Esophagus squamous epithelium (tissue), 5 donors: ENCODE measurements at regions not wholly inside any gene's neighbourhood (a gene's known extent, or its start where the extent isn't known, plus 50 kb on each side); places are given as distances from the start of the nearest gene placed in this dataset.

Experiments used
- DNase-seq: peaks from one replicate; lab custom pipeline; 2025; lab: John Stamatoyannopoulos, UW
- H3K27ac ChIP-seq, 4 donors: fragments of 200-600 bp; sonication (generic); one replicate each; pipeline ENCODE4 v1.5.1; 2016 to 2019; ENCODE audit warnings: mild to moderate bottlenecking in 1 of 4
- H3K27me3 ChIP-seq, 4 donors: fragments of 200-600 bp; sonication (generic); 1 replicate in 3 of 4; 2 replicates in 1 of 4; pipeline versions ENCODE4 v1.5.1 to v1.6.0; 2017 to 2021; ENCODE audit warnings: antibody characterized with exemption in 1 of 4
- H3K36me3 ChIP-seq, 3 donors: fragments of 200-600 bp; sonication (generic); one replicate each; pipeline ENCODE4 v1.5.1; 2016 to 2019
- H3K4me1 ChIP-seq, 3 donors: fragments of 200-600 bp; sonication (generic); one replicate each; pipeline ENCODE4 v1.5.1; 2017 to 2019
- H3K4me3 ChIP-seq, 4 donors: fragments of 200-600 bp; sonication (generic); 1 replicate in 3 of 4; 2 replicates in 1 of 4; pipeline ENCODE4 v1.5.1; 2016 to 2019; ENCODE audit warnings: mild to moderate bottlenecking in 2 of 4, moderate library complexity in 1 of 4
- H3K9me3 ChIP-seq, 3 donors: fragments of 200-600 bp; sonication (generic); one replicate each; pipeline ENCODE4 v1.5.1; 2016 to 2019
- POLR2A ChIP-seq, 4 donors: fragments of 450-650 bp; IDR thresholded peaks; one replicate each; pipeline ENCODE4 v1.6.1; 2017; ENCODE audit warnings: antibody characterized with exemption in 4 of 4, mild to moderate bottlenecking in 4 of 4, moderate library complexity in 3 of 4
- WGBS, 2 donors: methylation state at CpG; one replicate each; pipeline ENCODE4 v1.1.5; 2018; 5-methylcytosine and 5-hydroxymethylcytosine counted together
- intact Hi-C: fragments of 100-400 bp; cut with DNase I; formaldehyde crosslinking; loops from one replicate; pipeline ENCODE4 v1.15.0; 2022
- TF ChIP-seq, protein P1 (sequence below), 6 experiments: fragments of 450-650 bp in 4 of 6; fragments of 200-600 bp in 2 of 6; sonication (generic) in 2 of 6; IDR thresholded peaks; one replicate each; pipeline ENCODE4 v1.5.1; 2016 to 2019; ENCODE audit warnings: antibody characterized with exemption in 6 of 6, mild to moderate bottlenecking in 4 of 6, moderate library complexity in 4 of 6
- donor health status: DM: yes; HTN: yes; CAD: no.

DNA sequence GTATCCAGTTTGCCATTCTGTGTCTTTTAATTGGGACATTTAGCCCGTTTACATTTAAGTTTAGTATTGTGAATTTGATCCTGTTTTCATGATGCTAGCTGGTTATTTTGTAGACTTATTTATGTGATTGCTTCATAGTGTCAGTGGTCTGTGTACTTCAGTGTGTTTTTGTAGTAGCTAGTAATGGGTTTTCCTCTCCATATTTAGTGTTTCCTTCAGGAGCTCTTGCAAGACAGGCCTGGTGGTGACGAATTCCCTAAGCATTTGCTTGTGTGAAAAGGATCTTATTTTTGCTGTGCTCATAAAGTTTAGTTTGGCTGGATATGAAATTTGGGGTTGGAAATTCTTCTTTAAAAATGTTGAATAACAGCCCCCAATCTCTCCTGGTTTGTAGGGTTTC is 69.2 kb upstream of the PDC start:
- intact Hi-C loops: no loop called here
- Histone ChIP-seq H3K27ac (no peak overlapping the region), H3K9me3 (no peaks in the 10 kb centered on the region), H3K4me1 (peaks cover 0 to 2% (median 0%) of the 10 kb centered on the region in 3 donors), H3K4me3 (no peak overlapping the region), H3K27me3 (no peaks in the 10 kb centered on the region), H3K36me3 (no peaks in the 10 kb centered on the region)
- WGBS, 2 donors: 71 to 75% methylated on average over 2 of the region's 2 CpGs
- no peak for DNase-seq
- TF ChIP-seq, protein P1, sequence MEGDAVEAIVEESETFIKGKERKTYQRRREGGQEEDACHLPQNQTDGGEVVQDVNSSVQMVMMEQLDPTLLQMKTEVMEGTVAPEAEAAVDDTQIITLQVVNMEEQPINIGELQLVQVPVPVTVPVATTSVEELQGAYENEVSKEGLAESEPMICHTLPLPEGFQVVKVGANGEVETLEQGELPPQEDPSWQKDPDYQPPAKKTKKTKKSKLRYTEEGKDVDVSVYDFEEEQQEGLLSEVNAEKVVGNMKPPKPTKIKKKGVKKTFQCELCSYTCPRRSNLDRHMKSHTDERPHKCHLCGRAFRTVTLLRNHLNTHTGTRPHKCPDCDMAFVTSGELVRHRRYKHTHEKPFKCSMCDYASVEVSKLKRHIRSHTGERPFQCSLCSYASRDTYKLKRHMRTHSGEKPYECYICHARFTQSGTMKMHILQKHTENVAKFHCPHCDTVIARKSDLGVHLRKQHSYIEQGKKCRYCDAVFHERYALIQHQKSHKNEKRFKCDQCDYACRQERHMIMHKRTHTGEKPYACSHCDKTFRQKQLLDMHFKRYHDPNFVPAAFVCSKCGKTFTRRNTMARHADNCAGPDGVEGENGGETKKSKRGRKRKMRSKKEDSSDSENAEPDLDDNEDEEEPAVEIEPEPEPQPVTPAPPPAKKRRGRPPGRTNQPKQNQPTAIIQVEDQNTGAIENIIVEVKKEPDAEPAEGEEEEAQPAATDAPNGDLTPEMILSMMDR (IDR thresholded peaks at IDR 0.05): no peak
- TF ChIP-seq POLR2A (IDR thresholded peaks at IDR 0.05): no peak

DNA sequence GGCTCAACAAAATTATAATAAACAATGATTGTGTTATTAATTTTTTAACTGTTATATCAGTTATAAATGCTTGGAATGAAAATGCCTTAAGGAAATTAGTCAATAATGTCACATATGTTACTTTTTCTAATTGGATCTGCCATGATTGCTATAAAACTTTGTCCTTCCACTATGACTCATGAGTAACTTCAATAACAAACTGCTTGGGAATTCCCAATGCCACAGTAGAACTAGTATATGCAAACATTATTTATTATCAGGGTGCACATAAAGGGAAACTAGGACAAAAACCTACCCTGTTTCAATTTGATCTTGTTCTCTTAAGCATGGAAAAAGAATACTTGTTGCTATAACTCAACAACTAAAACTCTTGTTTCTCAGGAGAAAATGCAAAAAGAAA is 59.1 kb upstream of the PDC start:
- no peak overlapping the region for H3K4me3 ChIP-seq
- no peak for TF ChIP-seq POLR2A (IDR thresholded peaks at IDR 0.05)
- TF ChIP-seq, protein P1 (IDR thresholded peaks at IDR 0.05): no peak
- peaks cover 0 to 14% (median 4%) of the 10 kb centered on the region in 3 donors for H3K9me3 ChIP-seq
- H3K27me3 ChIP-seq: no peaks in the 10 kb centered on the region
- no peak overlapping the region for H3K27ac ChIP-seq
- no peaks in the 10 kb centered on the region for H3K4me1 ChIP-seq
- no peak for DNase-seq
- H3K36me3 ChIP-seq: no peaks in the 10 kb centered on the region
- intact Hi-C loops: no loop called here

- intact Hi-C loops: no loop called here
- 70 to 75% methylated on average over 4 of the region's 4 CpGs for WGBS, 2 donors
Observed at GRCh38 chr1:186518822-186519381, 58.0 kb upstream of the PDC start.

GRCh38 chr1:186518395-186518794 is 57.5 kb upstream of the PDC start:
- DNase-seq: no peak
- H3K36me3 ChIP-seq: no peaks in the 10 kb centered on the region
- TF ChIP-seq POLR2A (IDR thresholded peaks at IDR 0.05): no peak
- TF ChIP-seq, protein P1 (IDR thresholded peaks at IDR 0.05): no peak
- intact Hi-C loops: no loop called here
- H3K4me3 ChIP-seq: no peak overlapping the region
- H3K27me3 ChIP-seq: no peaks in the 10 kb centered on the region
- peaks cover 0 to 7% (median 0%) of the 10 kb centered on the region in 3 donors for H3K9me3 ChIP-seq
- peaks cover 0 to 3% (median 0%) of the 10 kb centered on the region in 3 donors for H3K4me1 ChIP-seq
- no peak overlapping the region for H3K27ac ChIP-seq

More at GRCh38 chr1:186518822-186519381, 58.0 kb upstream of the PDC start:
- H3K9me3 ChIP-seq: peaks cover 0 to 12% (median 2%) of the 10 kb centered on the region in 3 donors
- no peaks in the 10 kb centered on the region for H3K27me3 ChIP-seq
- no peak overlapping the region for H3K4me3 ChIP-seq
- no peak for TF ChIP-seq POLR2A (IDR thresholded peaks at IDR 0.05)
- TF ChIP-seq, protein P1 (IDR thresholded peaks at IDR 0.05): no peak
- H3K27ac ChIP-seq: no peak overlapping the region
- no peaks in the 10 kb centered on the region for H3K4me1 ChIP-seq
- no peak for DNase-seq
- no peaks in the 10 kb centered on the region for H3K36me3 ChIP-seq

DNA sequence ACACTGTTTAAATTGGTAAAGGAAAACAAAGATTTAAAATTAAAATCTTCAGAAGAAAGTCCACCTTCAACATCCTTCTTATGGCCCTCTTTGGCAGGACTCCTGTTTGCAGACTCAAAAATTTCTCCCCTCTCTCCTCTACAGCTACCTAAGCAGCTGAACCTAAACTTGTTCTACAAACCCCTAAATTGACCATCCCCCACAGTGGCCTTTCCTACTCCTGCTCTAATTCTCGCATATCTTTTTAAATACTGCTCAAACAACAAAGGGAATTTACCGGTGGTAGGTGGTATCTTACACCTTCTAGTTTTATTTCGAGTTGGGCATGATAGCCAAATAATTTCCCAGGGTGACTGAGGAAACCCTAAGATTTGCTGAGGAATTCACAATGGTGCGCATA is 53.5 kb upstream of the PDC start:
- Histone ChIP-seq H3K4me3 (no peak overlapping the region), H3K27me3 (no peaks in the 10 kb centered on the region), H3K9me3 (no peaks in the 10 kb centered on the region), H3K4me1 (peaks cover 0 to 25% (median 0%) of the 10 kb centered on the region in 3 donors), H3K27ac (no peak overlapping the region), H3K36me3 (no peaks in the 10 kb centered on the region)
- DNase-seq: no peak
- no peak for TF ChIP-seq POLR2A (IDR thresholded peaks at IDR 0.05)
- TF ChIP-seq, protein P1 (IDR thresholded peaks at IDR 0.05): no peak
- WGBS, 2 donors: 81 to 86% methylated on average over 4 of the region's 4 CpGs
- intact Hi-C loops: no loop called here
